ENCODE measurements at regions not wholly inside any gene's neighbourhood (a gene's known extent, or its start where the extent isn't known, plus 50 kb on each side); places are given as distances from the start of the nearest gene placed in this dataset.
"Not testable (repeated sequence)": the region's sequence is repeated elsewhere in the genome, so short reads cannot be mapped to it uniquely, and the experiment has no call there.

DNA sequence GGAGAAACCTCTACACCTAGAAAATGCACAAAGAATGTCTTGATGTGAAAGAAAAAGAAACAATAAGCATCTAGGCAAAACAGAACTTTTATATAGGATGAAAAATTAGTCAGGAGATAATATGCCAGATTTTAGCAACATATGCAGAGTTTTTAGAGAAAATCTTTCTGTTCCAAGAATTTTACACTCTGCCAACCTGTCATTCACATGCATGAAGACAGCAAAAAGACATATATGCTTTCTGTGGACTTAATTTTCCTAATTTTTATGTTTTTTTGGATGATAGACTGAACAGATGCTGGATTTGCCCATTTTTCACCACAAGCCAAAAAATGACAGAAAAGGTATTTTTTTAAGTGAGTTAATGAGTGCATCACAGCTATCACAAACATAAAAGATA is 637.3 kb downstream of the TRIB2 start:
- Histone ChIP-seq H3K36me3 (ENCODE audit: insufficient read depth, low read length) (no peaks in the 10 kb centered on the region), H3K9me3 (ENCODE audit: low read depth, low read length) (peaks cover 9% of the 10 kb centered on the region), H3K27ac (ENCODE audit: low read depth, low read length) (no peak overlapping the region), H3K27me3 (ENCODE audit: insufficient read depth, low read length) (no peaks in the 10 kb centered on the region), H4K20me1 (ENCODE audit: insufficient read depth, low read length) (no peaks in the 10 kb centered on the region), H3K4me2 (ENCODE audit: insufficient read depth, low read length) (no peak overlapping the region), H3K4me1 (ENCODE audit: insufficient read depth, low read length) (no peaks in the 10 kb centered on the region), H3K4me3 (ENCODE audit: insufficient read depth, low read length) (no peak overlapping the region), H3K79me2 (ENCODE audit: insufficient read depth, low read length) (no peaks in the 10 kb centered on the region), H2AFZ (ENCODE audit: low read length) (no peak overlapping the region)
- no peak for DNase-seq (ENCODE audit: insufficient read length, low spot score, missing footprints)
- TF ChIP-seq, protein P1, sequence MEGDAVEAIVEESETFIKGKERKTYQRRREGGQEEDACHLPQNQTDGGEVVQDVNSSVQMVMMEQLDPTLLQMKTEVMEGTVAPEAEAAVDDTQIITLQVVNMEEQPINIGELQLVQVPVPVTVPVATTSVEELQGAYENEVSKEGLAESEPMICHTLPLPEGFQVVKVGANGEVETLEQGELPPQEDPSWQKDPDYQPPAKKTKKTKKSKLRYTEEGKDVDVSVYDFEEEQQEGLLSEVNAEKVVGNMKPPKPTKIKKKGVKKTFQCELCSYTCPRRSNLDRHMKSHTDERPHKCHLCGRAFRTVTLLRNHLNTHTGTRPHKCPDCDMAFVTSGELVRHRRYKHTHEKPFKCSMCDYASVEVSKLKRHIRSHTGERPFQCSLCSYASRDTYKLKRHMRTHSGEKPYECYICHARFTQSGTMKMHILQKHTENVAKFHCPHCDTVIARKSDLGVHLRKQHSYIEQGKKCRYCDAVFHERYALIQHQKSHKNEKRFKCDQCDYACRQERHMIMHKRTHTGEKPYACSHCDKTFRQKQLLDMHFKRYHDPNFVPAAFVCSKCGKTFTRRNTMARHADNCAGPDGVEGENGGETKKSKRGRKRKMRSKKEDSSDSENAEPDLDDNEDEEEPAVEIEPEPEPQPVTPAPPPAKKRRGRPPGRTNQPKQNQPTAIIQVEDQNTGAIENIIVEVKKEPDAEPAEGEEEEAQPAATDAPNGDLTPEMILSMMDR (IDR thresholded peaks at IDR 0.05; ENCODE audit: extremely low read depth, low read depth, low read length) = no peak

DNA sequence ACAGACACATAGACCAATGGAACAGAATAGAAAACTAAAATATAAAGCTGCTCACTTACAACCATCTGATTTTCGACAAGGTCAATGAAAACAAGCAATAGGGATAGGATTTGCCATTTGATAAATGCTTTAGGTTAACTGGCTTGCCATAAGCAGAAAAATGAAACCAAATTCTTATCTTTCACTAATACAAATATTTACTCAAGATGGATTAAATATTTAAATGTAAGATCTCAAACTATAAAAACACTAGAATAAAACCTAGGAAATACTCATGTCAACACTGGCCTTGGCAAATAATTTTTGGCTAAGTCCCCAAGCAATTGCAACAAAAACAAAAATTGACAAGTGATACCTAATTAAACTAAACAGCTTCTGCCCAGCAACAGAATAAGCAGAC is 665.2 kb downstream of the TRIB2 start:
- not testable (repeated sequence) for H3K27ac ChIP-seq (ENCODE audit: low read depth, low read length); H3K4me1 ChIP-seq (ENCODE audit: insufficient read depth, low read length); H3K9me3 ChIP-seq (ENCODE audit: low read depth, low read length); H3K79me2 ChIP-seq (ENCODE audit: insufficient read depth, low read length); DNase-seq (ENCODE audit: insufficient read length, low spot score, missing footprints); H3K27me3 ChIP-seq (ENCODE audit: insufficient read depth, low read length); H3K4me2 ChIP-seq (ENCODE audit: insufficient read depth, low read length); H2AFZ ChIP-seq (ENCODE audit: low read length); H3K36me3 ChIP-seq (ENCODE audit: insufficient read depth, low read length); H4K20me1 ChIP-seq (ENCODE audit: insufficient read depth, low read length); H3K4me3 ChIP-seq (ENCODE audit: insufficient read depth, low read length)

DNA sequence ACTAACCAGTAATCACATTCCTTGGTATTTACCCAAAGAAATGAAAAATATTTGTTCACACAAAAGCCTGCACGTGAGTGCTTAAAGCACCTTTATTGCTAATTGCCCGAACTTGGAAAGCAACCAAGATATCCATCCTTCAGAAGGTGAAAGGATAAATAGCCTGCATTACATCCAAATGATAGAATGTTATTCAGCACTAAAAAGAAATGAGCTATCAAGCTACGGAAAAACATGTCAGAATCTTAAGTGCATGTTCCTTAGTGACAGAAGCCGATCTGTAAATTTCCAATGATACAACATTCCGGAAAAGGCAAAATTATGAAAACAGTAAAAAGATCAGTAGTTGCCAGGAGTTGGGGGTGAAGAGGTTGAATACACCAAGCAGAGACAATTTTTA is 672.4 kb downstream of the TRIB2 start:
- H3K4me2 ChIP-seq (ENCODE audit: insufficient read depth, low read length); H3K79me2 ChIP-seq (ENCODE audit: insufficient read depth, low read length); H4K20me1 ChIP-seq (ENCODE audit: insufficient read depth, low read length); H3K36me3 ChIP-seq (ENCODE audit: insufficient read depth, low read length); H3K27me3 ChIP-seq (ENCODE audit: insufficient read depth, low read length); H3K4me1 ChIP-seq (ENCODE audit: insufficient read depth, low read length); H3K9me3 ChIP-seq (ENCODE audit: low read depth, low read length); H3K4me3 ChIP-seq (ENCODE audit: insufficient read depth, low read length); H3K27ac ChIP-seq (ENCODE audit: low read depth, low read length); H2AFZ ChIP-seq (ENCODE audit: low read length); DNase-seq (ENCODE audit: insufficient read length, low spot score, missing footprints): not testable (repeated sequence)

DNA sequence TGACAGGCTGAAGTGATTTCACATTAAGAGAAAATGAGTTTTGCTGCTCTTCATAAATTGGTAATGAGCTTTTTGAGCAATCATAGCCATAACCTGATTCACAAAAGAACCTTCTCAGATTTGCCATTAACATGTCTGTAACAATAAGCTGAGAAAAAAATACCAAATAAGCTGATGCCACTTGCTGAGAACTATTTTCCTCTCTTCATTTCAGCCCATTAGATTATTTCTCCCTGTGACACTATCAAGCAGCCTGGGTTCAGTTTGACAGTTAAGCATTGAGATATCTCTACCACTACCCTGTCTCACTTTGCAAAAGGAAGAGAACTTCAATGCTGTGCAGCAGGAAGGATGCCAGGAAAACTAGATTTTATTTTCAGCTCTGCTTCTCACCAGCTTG is 673.9 kb downstream of the TRIB2 start:
- DNase-seq (ENCODE audit: insufficient read length, low spot score, missing footprints) = no peak
- H3K4me1 ChIP-seq (ENCODE audit: insufficient read depth, low read length) = no peaks in the 10 kb centered on the region
- no peaks in the 10 kb centered on the region for H3K27me3 ChIP-seq (ENCODE audit: insufficient read depth, low read length)
- no peak overlapping the region for H2AFZ ChIP-seq (ENCODE audit: low read length)
- no peak overlapping the region for H3K27ac ChIP-seq (ENCODE audit: low read depth, low read length)
- H3K9me3 ChIP-seq (ENCODE audit: low read depth, low read length) = no peaks in the 10 kb centered on the region
- no peaks in the 10 kb centered on the region for H3K36me3 ChIP-seq (ENCODE audit: insufficient read depth, low read length)
- no peaks in the 10 kb centered on the region for H3K79me2 ChIP-seq (ENCODE audit: insufficient read depth, low read length)
- TF ChIP-seq, protein P1 (IDR thresholded peaks at IDR 0.05; ENCODE audit: extremely low read depth, low read depth, low read length) = no peak
- H4K20me1 ChIP-seq (ENCODE audit: insufficient read depth, low read length) = no peaks in the 10 kb centered on the region
- no peak overlapping the region for H3K4me3 ChIP-seq (ENCODE audit: insufficient read depth, low read length)
- no peak overlapping the region for H3K4me2 ChIP-seq (ENCODE audit: insufficient read depth, low read length)

DNA sequence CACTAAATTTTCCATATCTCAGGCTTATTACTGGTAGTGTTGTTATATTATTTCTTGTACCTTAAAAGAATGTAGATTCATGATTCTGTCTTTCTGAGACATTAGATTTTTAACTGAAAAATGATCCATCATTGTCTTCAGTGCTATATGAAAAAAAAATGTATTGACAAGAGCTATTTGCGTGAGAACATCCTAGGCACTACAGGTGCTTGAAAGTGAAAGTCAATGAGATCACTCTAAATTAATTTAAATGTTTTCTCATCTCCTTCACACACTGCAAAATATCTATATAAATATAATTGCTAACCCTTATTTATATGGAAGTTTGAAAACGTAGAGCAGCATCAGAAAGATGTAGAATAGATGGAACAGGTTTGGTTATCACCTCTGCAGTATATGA is 684.6 kb downstream of the TRIB2 start:
- no peaks in the 10 kb centered on the region for H3K4me1 ChIP-seq (ENCODE audit: insufficient read depth, low read length)
- H4K20me1 ChIP-seq (ENCODE audit: insufficient read depth, low read length) = no peaks in the 10 kb centered on the region
- H2AFZ ChIP-seq (ENCODE audit: low read length) = no peak overlapping the region
- no peak overlapping the region for H3K4me3 ChIP-seq (ENCODE audit: insufficient read depth, low read length)
- no peaks in the 10 kb centered on the region for H3K9me3 ChIP-seq (ENCODE audit: low read depth, low read length)
- TF ChIP-seq, protein P1 (IDR thresholded peaks at IDR 0.05; ENCODE audit: extremely low read depth, low read depth, low read length) = no peak
- no peak for DNase-seq (ENCODE audit: insufficient read length, low spot score, missing footprints)
- H3K27ac ChIP-seq (ENCODE audit: low read depth, low read length) = no peak overlapping the region
- H3K4me2 ChIP-seq (ENCODE audit: insufficient read depth, low read length) = no peak overlapping the region
- no peaks in the 10 kb centered on the region for H3K36me3 ChIP-seq (ENCODE audit: insufficient read depth, low read length)
- H3K79me2 ChIP-seq (ENCODE audit: insufficient read depth, low read length) = no peaks in the 10 kb centered on the region
- H3K27me3 ChIP-seq (ENCODE audit: insufficient read depth, low read length) = no peaks in the 10 kb centered on the region
